IMR-90 (cell line): ENCODE measurements at regions not wholly inside any gene's neighbourhood (a gene's known extent, or its start where the extent isn't known, plus 50 kb on each side); places are given as distances from the start of the nearest gene placed in this dataset.

Experiments used
- ATAC-seq: fragments of 200-7000 bp; cut with Tn5 transposase; 2 replicates; pipeline ENCODE4 v1.9.1; 2020; ENCODE audit warnings: low read depth, mild to moderate bottlenecking, moderate library complexity
- BruUV-seq: library from RNA; stranded (reverse); fragments of 400-500 nt; replicated peaks from 2 replicates; lab custom pipeline; 2021; lab: Mats Ljungman, UMichigan
- CTCF ChIA-PET: fragments of 300-600 bp; formaldehyde crosslinking; extraction: SDS; loops from one replicate; lab custom pipeline; 2021; ENCODE audit warnings: antibody characterized with exemption; lab: Yijun Ruan, JAX
- POLR2A ChIA-PET: fragments of 300-600 bp; sonication (Branson Sonifier 250); formaldehyde crosslinking; loops from one replicate; lab custom pipeline; 2022; ENCODE audit warnings: antibody characterized with exemption; ENCODE audit not compliant: unreplicated experiment; lab: Charles Lee
- DNase-seq: peaks from one replicate; pipeline ENCODE4 v3.0.0; 2013
- H2AFZ ChIP-seq: replicated peaks from 2 replicates; pipeline ENCODE3; 2013; ENCODE audit warnings: low read length, mild to moderate bottlenecking; ENCODE audit not compliant: poor library complexity
- H2AK5ac ChIP-seq: 2 replicates; pipeline ENCODE4 v1.6.1; 2013; ENCODE audit warnings: low read depth, low read length, inconsistent platforms
- H2AK9ac ChIP-seq: replicated peaks from 2 replicates; pipeline ENCODE3; 2013; ENCODE audit warnings: mild to moderate bottlenecking, low read depth, low read length, moderate library complexity; ENCODE audit not compliant: poor library complexity
- H2BK120ac ChIP-seq: 2 replicates; pipeline ENCODE4 v1.6.1; 2013; ENCODE audit warnings: low read depth, low read length, inconsistent platforms
- H2BK15ac ChIP-seq: 3 replicates; pipeline ENCODE4 v1.6.1; 2013; ENCODE audit warnings: low read depth, low read length, inconsistent platforms
- H2BK20ac ChIP-seq: 2 replicates; pipeline ENCODE4 v1.6.1; 2013; ENCODE audit warnings: low read depth, mild to moderate bottlenecking, inconsistent platforms, low read length, moderate library complexity
- H2BK5ac ChIP-seq: 2 replicates; pipeline ENCODE4 v1.6.1; 2013; ENCODE audit warnings: mild to moderate bottlenecking, low read depth, low read length, inconsistent platforms; ENCODE audit not compliant: poor library complexity, severe bottlenecking
- H3K14ac ChIP-seq: replicated peaks from 2 replicates; pipeline ENCODE4 v1.6.1; 2013; ENCODE audit warnings: low read depth, low read length, inconsistent platforms
- H3K18ac ChIP-seq: 2 replicates; pipeline ENCODE4 v1.6.1; 2013; ENCODE audit warnings: low read depth, low read length, control low read depth
- H3K23ac ChIP-seq: 2 replicates; pipeline ENCODE4 v1.6.1; 2013; ENCODE audit warnings: low read depth, low read length, inconsistent platforms
- H3K27ac ChIP-seq: 2 replicates; pipeline ENCODE4 v1.5.1; 2013; ENCODE audit warnings: mild to moderate bottlenecking, control low read depth, low read length; ENCODE audit not compliant: insufficient read depth
- H3K27me3 ChIP-seq: 2 replicates; pipeline ENCODE4 v1.6.1; 2013; ENCODE audit warnings: low read length; ENCODE audit not compliant: control insufficient read depth, insufficient read depth
- H3K36me3 ChIP-seq: 2 replicates; pipeline ENCODE4 v1.6.1; 2013; ENCODE audit warnings: low read length, mixed read lengths; ENCODE audit not compliant: control insufficient read depth, insufficient read depth
- H3K4ac ChIP-seq: 2 replicates; pipeline ENCODE4 v1.6.1; 2013; ENCODE audit warnings: low read depth, low read length, inconsistent platforms
- H3K4me1 ChIP-seq: 2 replicates; pipeline ENCODE4 v1.6.1; 2013; ENCODE audit warnings: low read length, mixed read lengths; ENCODE audit not compliant: control insufficient read depth, insufficient read depth
- H3K4me2 ChIP-seq: 2 replicates; pipeline ENCODE4 v1.6.1; 2013; ENCODE audit warnings: low read depth, mild to moderate bottlenecking, control low read depth, low read length, moderate library complexity
- H3K4me3 ChIP-seq: 2 replicates; pipeline ENCODE4 v1.5.1; 2013; ENCODE audit warnings: low read depth, mild to moderate bottlenecking, control low read depth, low read length, moderate library complexity; ENCODE audit not compliant: insufficient read depth
- H3K56ac ChIP-seq: 2 replicates; pipeline ENCODE4 v1.6.1; 2013; ENCODE audit warnings: low read length, inconsistent platforms; ENCODE audit not compliant: insufficient read depth; ENCODE audit errors: extremely low read depth
- H3K79me1 ChIP-seq, 2 experiments: 2 replicates each; pipeline ENCODE4 v1.6.1; 2013; ENCODE audit warnings: low read length in 2 of 2, inconsistent platforms in 1 of 2, low read depth in 1 of 2
- H3K9ac ChIP-seq: 2 replicates; pipeline ENCODE4 v1.6.1; 2013; ENCODE audit warnings: low read depth, low read length, control low read depth
- H3K9me1 ChIP-seq: 2 replicates; pipeline ENCODE4 v1.6.1; 2013; ENCODE audit warnings: low read length, inconsistent platforms; ENCODE audit not compliant: insufficient read depth
- H3K9me3 ChIP-seq: 2 replicates; pipeline ENCODE4 v1.6.1; 2013; ENCODE audit warnings: low read length; ENCODE audit not compliant: control insufficient read depth, insufficient read depth
- H4K20me1 ChIP-seq: 2 replicates; pipeline ENCODE4 v1.6.1; 2013; ENCODE audit warnings: low read length, inconsistent platforms; ENCODE audit not compliant: insufficient read depth
- H4K5ac ChIP-seq: 2 replicates; pipeline ENCODE4 v1.6.1; 2013; ENCODE audit warnings: mild to moderate bottlenecking, low read depth, low read length, control low read depth
- H4K8ac ChIP-seq, 2 experiments: 2 replicates each; pipeline ENCODE4 v1.6.1; 2013; ENCODE audit warnings: low read depth in 2 of 2, low read length in 2 of 2, control low read depth in 1 of 2, inconsistent platforms in 1 of 2
- H4K91ac ChIP-seq: 2 replicates; pipeline ENCODE4 v1.6.1; 2013; ENCODE audit warnings: low read depth, low read length, inconsistent platforms; ENCODE audit not compliant: insufficient read depth
- BHLHE40 ChIP-seq: fragments of 150-350 bp; IDR thresholded peaks from 2 replicates; pipeline ENCODE4 v1.6.1; 2016; ENCODE audit warnings: mild to moderate bottlenecking, low read depth, low read length
- CEBPB ChIP-seq: IDR thresholded peaks from 2 replicates; pipeline ENCODE4 v1.6.1; 2012; ENCODE audit warnings: low read depth, low read length, improper control_type of control experiment
- CHD1 ChIP-seq: IDR thresholded peaks from 2 replicates; pipeline ENCODE4 v1.6.1; 2012; ENCODE audit warnings: low read depth, low read length, improper control_type of control experiment
- FOS ChIP-seq: fragments of 150-350 bp; IDR thresholded peaks from 2 replicates; pipeline ENCODE4 v1.6.1; 2016; ENCODE audit warnings: low read depth, low read length
- MAFK ChIP-seq: IDR thresholded peaks from 2 replicates; pipeline ENCODE4 v1.6.1; 2012; ENCODE audit warnings: low read depth, low read length, improper control_type of control experiment
- MAZ ChIP-seq: IDR thresholded peaks from 2 replicates; pipeline ENCODE4 v1.6.1; 2012; ENCODE audit warnings: low read depth, mild to moderate bottlenecking, low read length, improper control_type of control experiment, moderate library complexity, borderline replicate concordance
- MXI1 ChIP-seq: IDR thresholded peaks from 2 replicates; pipeline ENCODE4 v1.6.1; 2012; ENCODE audit warnings: low read depth, mild to moderate bottlenecking, low read length, moderate library complexity, borderline replicate concordance
- NFE2L2 ChIP-seq: fragments of 150-350 bp; IDR thresholded peaks from 2 replicates; pipeline ENCODE4 v1.6.1; 2016; ENCODE audit warnings: low read depth, mild to moderate bottlenecking, low read length
- POLR2A ChIP-seq: IDR thresholded peaks from 2 replicates; pipeline ENCODE4 v1.6.1; 2012; ENCODE audit warnings: mild to moderate bottlenecking, low read depth, low read length
- RAD21 ChIP-seq: IDR thresholded peaks from 2 replicates; pipeline ENCODE4 v1.6.1; 2012; ENCODE audit warnings: low read length, improper control_type of control experiment
- RCOR1 ChIP-seq: IDR thresholded peaks from 2 replicates; pipeline ENCODE4 v1.6.1; 2012; ENCODE audit warnings: mild to moderate bottlenecking, low read length, improper control_type of control experiment; ENCODE audit not compliant: insufficient replicate concordance
- RFX5 ChIP-seq: IDR thresholded peaks from 2 replicates; pipeline ENCODE4 v1.8.0; 2012; ENCODE audit warnings: low read depth, mild to moderate bottlenecking, low read length, moderate library complexity
- SMC3 ChIP-seq: fragments of 150-350 bp; IDR thresholded peaks from 2 replicates; pipeline ENCODE4 v1.6.1; 2016; ENCODE audit warnings: low read depth, mild to moderate bottlenecking, antibody characterized with exemption, low read length, moderate library complexity
- WGBS, 2 experiments: methylation state at CpG; one replicate each; pipeline versions ENCODE4 v1.1.5 to v1.1.7; 2013; ENCODE audit warnings: missing lambda C conversion rate in 2 of 2; ENCODE audit not compliant: insufficient read length in 1 of 2; ENCODE audit errors: extremely low coverage in 2 of 2; 5-methylcytosine and 5-hydroxymethylcytosine counted together
- dilution Hi-C: fragments of 300-500 bp; cut with HindIII; formaldehyde crosslinking; loops from one replicate; pipeline ENCODE4 v1.14.3; 2018; ENCODE audit warnings: low sequenced_read_pairs; ENCODE audit not compliant: unreplicated experiment
- in situ Hi-C: fragments of 300-500 bp; cut with MboI; formaldehyde crosslinking; loops from 3 replicates; pipeline ENCODE4 v1.14.3; 2019; ENCODE audit warnings: low sequenced_read_pairs, inconsistent platforms, mixed read lengths
- intact Hi-C: fragments of 100-400 bp; cut with micrococcal nuclease; formaldehyde crosslinking; loops from 2 replicates; pipeline ENCODE4 v1.10.0; 2022
- TF ChIP-seq, protein P1 (sequence below): fragments of 150-350 bp; IDR thresholded peaks from 2 replicates; pipeline ENCODE4 v1.6.1; 2016; ENCODE audit warnings: low read depth, mild to moderate bottlenecking, low read length, moderate library complexity, borderline replicate concordance
- TF ChIP-seq, protein P2 (sequence below): conservative IDR thresholded peaks from 2 replicates; pipeline ENCODE4 v1.5.1; 2012; ENCODE audit warnings: mild to moderate bottlenecking, low read depth, low read length, improper control_type of control experiment
- TF ChIP-seq, protein P3 (sequence below): fragments of 150-350 bp; IDR thresholded peaks from 2 replicates; pipeline ENCODE4 v1.6.1; 2017; ENCODE audit warnings: mild to moderate bottlenecking, antibody characterized with exemption, low read length, low read depth

GRCh38 chr12:125657681-125658080 lies 592.4 kb downstream of the AACS start:
- Histone ChIP-seq H3K4me1 (no peaks in the 10 kb centered on the region), H3K4me3 (no peak overlapping the region), H2BK20ac (no peak overlapping the region), H3K14ac (no peak overlapping the region), H3K4ac (no peak overlapping the region), H4K8ac (no peak overlapping the region), H2BK120ac (no peak overlapping the region), H3K79me1 (no peaks in the 10 kb centered on the region), H3K27ac (no peak overlapping the region), H2AK9ac (no peak overlapping the region), H3K56ac (no peak overlapping the region), H3K36me3 (no peaks in the 10 kb centered on the region), H3K9me3 (peaks cover 22% of the 10 kb centered on the region), H4K91ac (no peak overlapping the region), H2BK5ac (no peak overlapping the region), H4K20me1 (no peaks in the 10 kb centered on the region), H3K4me2 (no peak overlapping the region), H2BK15ac (no peak overlapping the region), H3K18ac (no peak overlapping the region), H3K9me1 (no peaks in the 10 kb centered on the region), H3K27me3 (no peaks in the 10 kb centered on the region), H2AK5ac (no peak overlapping the region), H3K23ac (no peak overlapping the region), H3K9ac (no peak overlapping the region), H2AFZ (no peak overlapping the region), H4K5ac (no peak overlapping the region)
- WGBS, 2 experiments = no CpG with 5 or more reads among the region's 3 CpGs
- no peak for DNase-seq
- ChIA-PET CTCF (no interaction called here), POLR2A (no interaction called here)
- ATAC-seq = no peak
- in situ Hi-C loops = no loop called here
- TF ChIP-seq RFX5 (no peak), MAZ (no peak), CEBPB (no peak), FOS (no peak), POLR2A (no peak), BHLHE40 (no peak), SMC3 (no peak), CHD1 (no peak), RAD21 (no peak), RCOR1 (no peak), NFE2L2 (no peak), MAFK (no peak), MXI1 (no peak)
- TF ChIP-seq, protein P1, sequence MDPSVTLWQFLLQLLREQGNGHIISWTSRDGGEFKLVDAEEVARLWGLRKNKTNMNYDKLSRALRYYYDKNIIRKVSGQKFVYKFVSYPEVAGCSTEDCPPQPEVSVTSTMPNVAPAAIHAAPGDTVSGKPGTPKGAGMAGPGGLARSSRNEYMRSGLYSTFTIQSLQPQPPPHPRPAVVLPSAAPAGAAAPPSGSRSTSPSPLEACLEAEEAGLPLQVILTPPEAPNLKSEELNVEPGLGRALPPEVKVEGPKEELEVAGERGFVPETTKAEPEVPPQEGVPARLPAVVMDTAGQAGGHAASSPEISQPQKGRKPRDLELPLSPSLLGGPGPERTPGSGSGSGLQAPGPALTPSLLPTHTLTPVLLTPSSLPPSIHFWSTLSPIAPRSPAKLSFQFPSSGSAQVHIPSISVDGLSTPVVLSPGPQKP = no peak
- TF ChIP-seq, protein P2, sequence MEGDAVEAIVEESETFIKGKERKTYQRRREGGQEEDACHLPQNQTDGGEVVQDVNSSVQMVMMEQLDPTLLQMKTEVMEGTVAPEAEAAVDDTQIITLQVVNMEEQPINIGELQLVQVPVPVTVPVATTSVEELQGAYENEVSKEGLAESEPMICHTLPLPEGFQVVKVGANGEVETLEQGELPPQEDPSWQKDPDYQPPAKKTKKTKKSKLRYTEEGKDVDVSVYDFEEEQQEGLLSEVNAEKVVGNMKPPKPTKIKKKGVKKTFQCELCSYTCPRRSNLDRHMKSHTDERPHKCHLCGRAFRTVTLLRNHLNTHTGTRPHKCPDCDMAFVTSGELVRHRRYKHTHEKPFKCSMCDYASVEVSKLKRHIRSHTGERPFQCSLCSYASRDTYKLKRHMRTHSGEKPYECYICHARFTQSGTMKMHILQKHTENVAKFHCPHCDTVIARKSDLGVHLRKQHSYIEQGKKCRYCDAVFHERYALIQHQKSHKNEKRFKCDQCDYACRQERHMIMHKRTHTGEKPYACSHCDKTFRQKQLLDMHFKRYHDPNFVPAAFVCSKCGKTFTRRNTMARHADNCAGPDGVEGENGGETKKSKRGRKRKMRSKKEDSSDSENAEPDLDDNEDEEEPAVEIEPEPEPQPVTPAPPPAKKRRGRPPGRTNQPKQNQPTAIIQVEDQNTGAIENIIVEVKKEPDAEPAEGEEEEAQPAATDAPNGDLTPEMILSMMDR = no peak
- TF ChIP-seq, protein P3, sequence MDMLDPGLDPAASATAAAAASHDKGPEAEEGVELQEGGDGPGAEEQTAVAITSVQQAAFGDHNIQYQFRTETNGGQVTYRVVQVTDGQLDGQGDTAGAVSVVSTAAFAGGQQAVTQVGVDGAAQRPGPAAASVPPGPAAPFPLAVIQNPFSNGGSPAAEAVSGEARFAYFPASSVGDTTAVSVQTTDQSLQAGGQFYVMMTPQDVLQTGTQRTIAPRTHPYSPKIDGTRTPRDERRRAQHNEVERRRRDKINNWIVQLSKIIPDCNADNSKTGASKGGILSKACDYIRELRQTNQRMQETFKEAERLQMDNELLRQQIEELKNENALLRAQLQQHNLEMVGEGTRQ = no peak
- no TSS peak for BruUV-seq
- intact Hi-C loops = no loop called here
- dilution Hi-C loops = no loop called here
